B cell (primary cell): ENCODE measurements at regions not wholly inside any gene's neighbourhood (a gene's known extent, or its start where the extent isn't known, plus 50 kb on each side); places are given as distances from the start of the nearest gene placed in this dataset.
"Not testable (repeated sequence)": the region's sequence is repeated elsewhere in the genome, so short reads cannot be mapped to it uniquely, and the experiment has no call there.

Experiments
- ATAC-seq: fragments of 200-7000 bp; cut with Tn5 transposase; one replicate; pipeline ENCODE4 v1.10.0; 2021; ENCODE audit warnings: low read depth, mild to moderate bottlenecking, moderate number of reproducible peaks, moderate library complexity
- CTCF ChIA-PET: fragments of 350-600 bp; sonication (Branson Sonifier 250); formaldehyde crosslinking; loops from one replicate; lab custom pipeline; 2021; ENCODE audit warnings: antibody characterized with exemption, inconsistent platforms; lab: Charles Lee
- POLR2A ChIA-PET: fragments of 350-600 bp; sonication (Branson Sonifier 250); formaldehyde crosslinking; loops from one replicate; lab custom pipeline; 2021; ENCODE audit warnings: antibody characterized with exemption; lab: Charles Lee
- DNase-seq: peaks from one replicate; pipeline ENCODE4 v3.0.0; 2013
- H2AFZ ChIP-seq: 2 replicates; pipeline ENCODE4 v1.6.1; 2012; ENCODE audit warnings: mild to moderate bottlenecking, low read depth, low read length; ENCODE audit not compliant: insufficient read depth, poor library complexity, severe bottlenecking
- H3K27ac ChIP-seq, 2 donors: 1 replicate in 1 of 2; 2 replicates in 1 of 2; pipeline ENCODE4 v1.5.1; 2012 to 2013; ENCODE audit warnings: low read length in 2 of 2, mild to moderate bottlenecking in 2 of 2, moderate library complexity in 1 of 2
- H3K27me3 ChIP-seq, 4 experiments: fragments of 200-600 bp in 1 of 4; sonication (generic) in 1 of 4; replicated peaks in 1 of 4; 1 replicate in 2 of 4; 2 replicates in 2 of 4; pipeline versions ENCODE4 v1.6.1 to v1.7.0; 2013 to 2016; ENCODE audit warnings: low read length in 3 of 4, mild to moderate bottlenecking in 2 of 4, mixed read lengths in 1 of 4, moderate library complexity in 1 of 4; ENCODE audit not compliant: insufficient read depth in 4 of 4, control insufficient read depth in 3 of 4; ENCODE audit errors: control extremely low read depth in 1 of 4
- H3K36me3 ChIP-seq, 2 experiments: replicated peaks in 1 of 2; 1 replicate in 1 of 2; 2 replicates in 1 of 2; pipeline versions ENCODE4 v1.6.1 to v1.7.1; 2013; ENCODE audit warnings: low read length in 1 of 2; ENCODE audit not compliant: insufficient read depth in 2 of 2, control insufficient read depth in 1 of 2; ENCODE audit errors: control extremely low read depth in 1 of 2, extremely low read depth in 1 of 2
- H3K4me1 ChIP-seq, 2 donors: fragments of 200-600 bp in 1 of 2; sonication (generic) in 1 of 2; 1 replicate in 1 of 2; 2 replicates in 1 of 2; pipeline versions ENCODE4 v1.5.1 to v1.6.1; 2013 to 2017; ENCODE audit warnings: low read length in 2 of 2; ENCODE audit not compliant: control insufficient read depth in 2 of 2, insufficient read depth in 2 of 2
- H3K4me2 ChIP-seq: replicated peaks from 2 replicates; pipeline ENCODE3; 2012; ENCODE audit warnings: mild to moderate bottlenecking, low read depth, low read length; ENCODE audit not compliant: poor library complexity, severe bottlenecking
- H3K4me3 ChIP-seq, 5 experiments: fragments of 200-600 bp in 1 of 5; sonication (generic) in 1 of 5; 1 replicate in 3 of 5; 2 replicates in 2 of 5; pipeline versions ENCODE4 v1.5.1 to v1.7.0; 2011 to 2016; ENCODE audit warnings: low read length in 4 of 5, mild to moderate bottlenecking in 4 of 5, low read depth in 2 of 5, control low read depth in 1 of 5, moderate library complexity in 1 of 5; ENCODE audit not compliant: insufficient read depth in 1 of 5; ENCODE audit errors: control extremely low read depth in 1 of 5, extremely low read depth in 1 of 5
- H3K79me2 ChIP-seq: fragments of 200-600 bp; sonication (generic); one replicate; pipeline ENCODE4 v1.6.0; 2016; ENCODE audit warnings: low read length; ENCODE audit not compliant: control insufficient read depth, insufficient read depth
- H3K9ac ChIP-seq: fragments of 200-600 bp; sonication (generic); 2 replicates; pipeline ENCODE4 v1.6.1; 2017; ENCODE audit warnings: mild to moderate bottlenecking, low read length, moderate library complexity
- H3K9me3 ChIP-seq, 3 donors: one replicate each; pipeline versions ENCODE4 v1.6.1 to v1.7.1; 2013; ENCODE audit warnings: low read length in 2 of 3; ENCODE audit not compliant: control insufficient read depth in 2 of 3, insufficient read depth in 1 of 3; ENCODE audit errors: control extremely low read depth in 1 of 3
- H4K20me1 ChIP-seq: 2 replicates; pipeline ENCODE4 v1.6.0; 2012; ENCODE audit warnings: mild to moderate bottlenecking, low read length; ENCODE audit not compliant: insufficient read depth, control insufficient read depth, poor library complexity, severe bottlenecking
- H3K27ac Mint-ChIP-seq: one replicate; pipeline ENCODE4 v1.8.0; 2021; ENCODE audit warnings: mixed read lengths
- H3K27me3 Mint-ChIP-seq: one replicate; pipeline ENCODE4 v1.8.0; 2021; ENCODE audit warnings: mixed read lengths
- H3K4me1 Mint-ChIP-seq: one replicate; pipeline ENCODE4 v1.8.0; 2021; ENCODE audit warnings: mixed read lengths
- H3K4me3 Mint-ChIP-seq: one replicate; pipeline ENCODE4 v1.8.0; 2021; ENCODE audit warnings: mixed read lengths
- H3K9me3 Mint-ChIP-seq: one replicate; pipeline ENCODE4 v1.8.0; 2022; ENCODE audit warnings: mixed read lengths; ENCODE audit not compliant: insufficient read depth
- CTCF ChIP-seq: fragments of 200-600 bp; IDR thresholded peaks from one replicate; pipeline ENCODE4 v1.8.0; 2022; ENCODE audit warnings: antibody characterized with exemption, mild to moderate bottlenecking
- EZH2 ChIP-seq: IDR thresholded peaks from 2 replicates; pipeline ENCODE4 v1.6.1; 2012; ENCODE audit warnings: borderline replicate concordance, low read depth, mild to moderate bottlenecking, moderate library complexity, low read length; ENCODE audit not compliant: insufficient read depth, poor library complexity, severe bottlenecking
- WGBS: methylation state at CpG from one replicate; pipeline ENCODE4 v1.1.5; 2013; ENCODE audit warnings: missing lambda C conversion rate; ENCODE audit not compliant: insufficient coverage; 5-methylcytosine and 5-hydroxymethylcytosine counted together
- intact Hi-C: fragments of 100-400 bp; cut with micrococcal nuclease; formaldehyde crosslinking; loops from one replicate; pipeline ENCODE4 v1.10.0; 2022

GRCh38 chr4:40683536-40684145, 54.0 kb upstream of the RBM47 start:
- 95% methylated on average over 10 of the region's 12 CpGs for WGBS

GRCh38 chr4:40684404-40684803, 54.7 kb upstream of the RBM47 start:
- CTCF ChIA-PET, result no interaction called here
- no peak overlapping the region for H3K27ac Mint-ChIP-seq

More at GRCh38 chr4:40683536-40684145, 54.0 kb upstream of the RBM47 start:
- ATAC-seq, H4K20me1 ChIP-seq, H3K27me3 ChIP-seq, H3K9me3 Mint-ChIP-seq, H3K79me2 ChIP-seq, H3K27me3 Mint-ChIP-seq, intact Hi-C loops, H2AFZ ChIP-seq, H3K27ac Mint-ChIP-seq, H3K36me3 ChIP-seq, H3K9ac ChIP-seq, H3K4me2 ChIP-seq, H3K4me3 ChIP-seq, H3K27ac ChIP-seq, H3K4me1 ChIP-seq, H3K4me1 Mint-ChIP-seq, H3K4me3 Mint-ChIP-seq, DNase-seq, H3K9me3 ChIP-seq: not testable (repeated sequence)
- POLR2A ChIA-PET, result interaction anchor here (0.6 kb wide), 1 partner anchor 155 kb away, joined by 8 read pairs; no protein-coding TSS in a partner anchor
- CTCF ChIA-PET, result interaction anchor here (0.6 kb wide), 1 partner anchor 244 kb away, joined by 3 read pairs; no protein-coding TSS in a partner anchor

More at GRCh38 chr4:40684404-40684803, 54.7 kb upstream of the RBM47 start:
- Histone ChIP-seq H3K9me3 (no peaks in the 10 kb centered on the region), H3K4me3 (no peak overlapping the region), H3K27ac (no peak overlapping the region), H4K20me1 (no peaks in the 10 kb centered on the region), H3K27me3 (no peaks in the 10 kb centered on the region), H3K4me2 (no peak overlapping the region), H3K36me3 (no peaks in the 10 kb centered on the region), H3K79me2 (no peaks in the 10 kb centered on the region), H3K4me1 (no peaks in the 10 kb centered on the region), H2AFZ (no peak overlapping the region), H3K9ac (no peak overlapping the region)
- H3K9me3 Mint-ChIP-seq, result no peaks in the 10 kb centered on the region
- no peak overlapping the region for H3K4me3 Mint-ChIP-seq
- WGBS, result 100% methylated on average over 2 of the region's 3 CpGs
- no peaks in the 10 kb centered on the region for H3K4me1 Mint-ChIP-seq
- POLR2A ChIA-PET, result interaction anchor here (0.6 kb wide), 1 partner anchor 155 kb away, joined by 8 read pairs; no protein-coding TSS in a partner anchor
- ATAC-seq (no peak), DNase-seq (no peak)
- intact Hi-C loops, result no loop called here
- TF ChIP-seq CTCF (no peak), EZH2 (no peak)
- H3K27me3 Mint-ChIP-seq, result peaks cover 5% of the 10 kb centered on the region
